Sigmoid colon (tissue), 4 donors: ENCODE measurements at regions not wholly inside any gene's neighbourhood (a gene's known extent, or its start where the extent isn't known, plus 50 kb on each side); places are given as distances from the start of the nearest gene placed in this dataset.

Experiments used
- EP300 ChIP-seq, 4 donors: sonication (generic); formaldehyde crosslinking; IDR thresholded peaks; one replicate each; pipeline ENCODE4 v1.6.1; 2017; ENCODE audit warnings: antibody characterized with exemption in 4 of 4
- TF ChIP-seq, protein P1 (sequence below), 4 experiments: fragments of 450-650 bp in 3 of 4; fragments of 200-600 bp in 1 of 4; IDR thresholded peaks; one replicate each; pipeline ENCODE4 v1.5.1; 2016 to 2019; ENCODE audit warnings: antibody characterized with exemption in 4 of 4, mild to moderate bottlenecking in 3 of 4, moderate library complexity in 2 of 4

DNA sequence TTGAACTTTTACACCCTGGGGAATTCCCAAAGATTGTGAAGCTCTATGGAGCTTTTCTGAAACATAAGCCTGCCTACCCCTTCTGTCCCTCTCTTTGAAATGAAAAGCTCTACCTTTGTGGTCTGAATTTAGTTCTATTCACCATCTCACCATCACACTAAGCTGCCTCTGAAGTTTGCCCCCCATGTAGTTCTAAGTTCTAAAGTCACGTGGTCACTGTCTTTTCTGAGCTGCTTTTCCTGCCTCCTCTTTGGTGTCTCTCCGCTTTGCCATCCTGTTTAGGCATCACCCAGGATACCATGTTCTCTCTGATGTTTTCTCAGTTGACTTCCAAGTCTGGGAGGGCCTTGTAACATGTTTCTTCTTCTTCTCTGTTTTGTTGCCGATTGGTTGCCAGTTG is 2206.6 kb downstream of the MAT2B start:
- TF ChIP-seq, protein P1, sequence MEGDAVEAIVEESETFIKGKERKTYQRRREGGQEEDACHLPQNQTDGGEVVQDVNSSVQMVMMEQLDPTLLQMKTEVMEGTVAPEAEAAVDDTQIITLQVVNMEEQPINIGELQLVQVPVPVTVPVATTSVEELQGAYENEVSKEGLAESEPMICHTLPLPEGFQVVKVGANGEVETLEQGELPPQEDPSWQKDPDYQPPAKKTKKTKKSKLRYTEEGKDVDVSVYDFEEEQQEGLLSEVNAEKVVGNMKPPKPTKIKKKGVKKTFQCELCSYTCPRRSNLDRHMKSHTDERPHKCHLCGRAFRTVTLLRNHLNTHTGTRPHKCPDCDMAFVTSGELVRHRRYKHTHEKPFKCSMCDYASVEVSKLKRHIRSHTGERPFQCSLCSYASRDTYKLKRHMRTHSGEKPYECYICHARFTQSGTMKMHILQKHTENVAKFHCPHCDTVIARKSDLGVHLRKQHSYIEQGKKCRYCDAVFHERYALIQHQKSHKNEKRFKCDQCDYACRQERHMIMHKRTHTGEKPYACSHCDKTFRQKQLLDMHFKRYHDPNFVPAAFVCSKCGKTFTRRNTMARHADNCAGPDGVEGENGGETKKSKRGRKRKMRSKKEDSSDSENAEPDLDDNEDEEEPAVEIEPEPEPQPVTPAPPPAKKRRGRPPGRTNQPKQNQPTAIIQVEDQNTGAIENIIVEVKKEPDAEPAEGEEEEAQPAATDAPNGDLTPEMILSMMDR (IDR thresholded peaks at IDR 0.05) = no peak
- TF ChIP-seq EP300 (IDR thresholded peaks at IDR 0.05) = no peak
